Smooth muscle cell of the brain vasculature (primary cell): ENCODE measurements at regions not wholly inside any gene's neighbourhood (a gene's known extent, or its start where the extent isn't known, plus 50 kb on each side); places are given as distances from the start of the nearest gene placed in this dataset.

Experiments
- DNase-seq: peaks from one replicate; pipeline ENCODE4 v3.0.0-alpha.2; 2012; ENCODE audit warnings: low read depth, low spot score

DNA sequence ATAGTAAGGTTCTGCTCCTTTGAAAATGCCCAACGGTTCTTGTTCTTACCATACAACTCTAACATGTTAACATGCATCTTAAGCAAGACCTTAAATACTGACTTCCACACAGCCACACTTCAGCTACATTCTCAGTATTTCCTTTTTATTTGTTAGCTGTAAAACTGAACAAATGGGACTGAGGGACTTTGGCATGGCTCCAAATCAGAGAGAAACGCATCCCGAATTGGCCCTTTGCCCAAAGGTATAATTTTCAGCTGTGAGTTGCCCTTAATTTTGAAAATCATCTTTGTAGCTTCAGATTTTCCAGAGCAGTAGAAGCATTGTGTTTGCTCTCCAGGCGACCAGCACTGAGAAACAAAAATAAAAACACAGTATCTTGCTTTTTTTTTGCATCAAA, 56.4 kb downstream of the NEUROD6 start:
- DNase-seq, result no peak

DNA sequence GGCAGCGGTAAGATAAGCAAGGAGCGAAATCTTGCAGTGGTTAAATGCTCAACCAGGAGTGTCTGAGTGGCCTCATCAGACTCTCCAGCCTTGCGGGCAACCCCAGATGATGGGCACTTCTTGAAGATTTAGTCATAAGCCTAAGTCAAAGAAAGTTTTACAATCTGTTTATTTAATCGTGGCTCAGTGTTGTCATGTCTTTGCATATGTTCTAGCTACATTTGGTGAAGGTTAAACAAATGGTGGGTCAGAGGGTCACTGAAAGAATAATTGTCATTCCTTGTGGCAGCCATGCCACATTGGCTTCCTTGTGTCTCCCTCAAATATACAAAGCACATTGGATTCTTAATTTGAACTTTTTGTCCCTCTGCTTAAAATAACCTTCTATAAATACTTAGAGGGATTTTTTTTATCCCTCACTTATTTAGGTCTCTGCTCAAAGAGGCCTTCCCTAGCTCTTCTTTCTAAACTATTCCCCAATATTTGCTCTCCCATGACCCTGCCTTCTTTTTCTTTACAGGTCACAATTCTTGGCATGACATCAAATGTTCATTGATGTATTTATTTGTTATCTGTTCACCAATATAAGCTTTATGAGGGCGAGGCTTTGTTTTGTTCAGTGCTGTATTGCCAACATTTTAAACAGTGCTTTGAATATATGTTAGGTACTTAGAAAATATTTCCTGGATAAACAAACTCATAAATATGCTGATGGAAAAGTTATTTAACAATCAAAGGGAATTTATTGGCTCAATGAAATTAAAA, 68.7 kb downstream of the NEUROD6 start:
- DNase-seq, result no peak

DNA sequence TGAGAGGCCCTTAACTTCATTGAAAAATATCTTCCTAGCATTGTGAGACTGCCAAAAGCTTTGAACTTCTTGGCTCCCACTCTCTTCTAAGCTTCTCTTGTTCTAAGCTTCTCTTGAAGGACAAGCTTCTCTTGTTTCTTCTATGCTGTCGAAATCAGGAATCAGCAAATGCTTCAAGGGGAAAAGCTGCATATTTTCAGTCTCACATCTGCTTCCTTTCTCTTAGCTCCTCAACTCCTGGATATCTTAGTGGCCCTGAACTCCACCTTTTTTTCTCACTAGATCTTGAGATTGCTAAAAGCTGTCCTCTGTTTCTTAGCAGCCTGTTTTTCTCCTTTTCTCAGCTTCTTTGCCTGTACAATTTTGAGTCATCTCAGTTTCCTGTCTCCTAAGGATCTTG, 73.0 kb downstream of the NEUROD6 start:
- no peak for DNase-seq

DNA sequence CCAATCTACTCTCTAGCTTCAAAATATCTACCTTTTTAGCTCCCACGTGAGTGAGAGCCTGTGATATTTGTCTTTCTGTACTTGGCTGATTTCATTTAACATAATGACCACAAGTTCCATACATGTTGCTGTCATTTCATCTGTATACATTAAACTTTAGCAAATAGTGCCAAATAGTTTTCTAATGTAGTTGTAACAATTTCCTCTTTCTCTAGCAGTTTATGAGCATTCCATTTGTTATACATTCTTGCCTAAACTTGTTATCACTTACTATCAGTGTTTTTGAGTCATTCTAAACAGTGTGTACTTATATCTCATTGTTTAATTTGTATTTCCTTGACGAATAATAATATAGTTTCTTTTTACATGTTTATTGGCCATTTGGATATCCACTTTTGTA, 77.2 kb downstream of the NEUROD6 start:
- no peak for DNase-seq

GRCh38 chr7:31261341-31261740, 79.2 kb downstream of the NEUROD6 start:
- DNase-seq, result no peak

DNA sequence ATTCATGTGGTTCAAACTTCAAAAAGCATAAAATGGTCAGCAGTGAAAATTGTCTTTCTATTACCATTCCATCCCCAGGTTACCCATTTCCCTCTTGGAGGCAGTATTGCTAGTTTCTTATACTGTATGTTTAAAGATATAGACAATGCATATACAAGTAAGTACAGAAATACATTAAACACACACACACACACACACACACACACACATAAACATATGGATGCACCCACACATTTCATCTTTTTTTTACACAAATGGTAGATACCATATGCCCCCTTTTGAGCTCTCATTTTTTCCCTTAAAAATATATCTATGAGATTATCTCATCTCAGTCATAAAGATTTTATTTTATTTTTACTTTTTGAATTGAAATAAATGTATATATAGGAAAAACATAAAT, 79.7 kb downstream of the NEUROD6 start:
- no peak for DNase-seq

DNA sequence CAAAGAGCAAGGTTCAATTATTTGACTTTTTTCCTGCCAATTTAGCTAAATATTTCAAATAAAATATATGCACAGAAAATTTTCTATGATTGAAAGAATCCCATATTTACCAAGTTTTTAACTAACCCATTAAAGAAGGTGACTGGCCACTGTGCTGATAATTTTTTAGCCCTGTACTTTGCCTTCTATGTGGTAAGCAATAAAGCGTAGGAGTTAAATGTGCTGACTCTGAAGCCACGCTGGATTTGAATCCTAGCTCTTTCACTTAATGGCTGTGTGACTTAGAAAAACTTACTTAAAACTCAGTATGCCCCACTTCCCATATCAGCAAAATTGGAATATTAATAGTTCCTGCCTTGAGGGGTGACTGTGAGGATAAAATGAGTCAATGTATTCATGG, 82.1 kb downstream of the NEUROD6 start:
- DNase-seq, result no peak

DNA sequence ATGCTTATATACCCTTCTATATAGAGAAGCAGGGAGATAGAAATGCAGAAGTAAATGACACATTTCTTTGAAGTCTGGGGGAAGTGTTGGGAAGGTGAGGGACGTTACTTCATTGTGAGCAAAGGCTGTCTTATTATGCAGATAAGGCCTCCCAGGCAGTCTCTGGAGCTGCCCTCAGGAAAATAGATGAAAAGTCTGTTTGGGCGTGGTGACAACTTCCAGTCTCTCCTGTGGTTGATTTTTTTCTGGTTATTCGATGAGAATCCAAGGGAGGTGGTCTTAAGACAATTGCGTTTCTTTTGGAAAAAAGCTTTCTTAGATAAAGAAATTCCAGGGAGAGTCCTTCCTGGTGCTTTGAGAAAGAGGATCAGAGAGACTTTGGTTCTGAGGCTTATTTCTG, 84.0 kb downstream of the NEUROD6 start:
- DNase-seq, result no peak

GRCh38 chr7:31254926-31255325, 85.6 kb downstream of the NEUROD6 start:
- DNase-seq, result no peak

- no peak for DNase-seq
Measured at GRCh38 chr7:31253532-31253931, 87.0 kb downstream of the NEUROD6 start.

GRCh38 chr7:31251441-31251840, 89.1 kb downstream of the NEUROD6 start:
- no peak for DNase-seq

- no peak for DNase-seq
Measured at GRCh38 chr7:31249671-31250070, 90.9 kb downstream of the NEUROD6 start.

DNA sequence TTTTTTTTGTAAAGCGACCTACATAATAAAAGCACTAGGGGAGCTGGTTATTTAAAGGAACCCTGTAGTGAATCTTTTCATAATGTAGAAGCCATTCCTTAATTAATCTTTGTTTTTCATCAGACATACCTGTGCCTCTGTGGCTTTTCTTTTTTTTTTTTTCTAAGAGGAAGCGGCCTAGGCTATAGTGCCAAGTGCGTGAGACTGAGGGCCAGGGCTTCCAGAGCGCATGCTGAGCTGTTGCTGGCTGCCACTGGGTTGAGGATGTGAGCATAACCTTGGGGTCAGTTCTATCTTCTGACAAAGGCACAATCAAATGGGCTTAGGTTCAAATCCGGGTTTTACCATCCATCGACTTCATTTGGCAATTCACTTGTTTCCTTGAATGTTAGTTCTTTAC, 103.7 kb downstream of the NEUROD6 start:
- no peak for DNase-seq

DNA sequence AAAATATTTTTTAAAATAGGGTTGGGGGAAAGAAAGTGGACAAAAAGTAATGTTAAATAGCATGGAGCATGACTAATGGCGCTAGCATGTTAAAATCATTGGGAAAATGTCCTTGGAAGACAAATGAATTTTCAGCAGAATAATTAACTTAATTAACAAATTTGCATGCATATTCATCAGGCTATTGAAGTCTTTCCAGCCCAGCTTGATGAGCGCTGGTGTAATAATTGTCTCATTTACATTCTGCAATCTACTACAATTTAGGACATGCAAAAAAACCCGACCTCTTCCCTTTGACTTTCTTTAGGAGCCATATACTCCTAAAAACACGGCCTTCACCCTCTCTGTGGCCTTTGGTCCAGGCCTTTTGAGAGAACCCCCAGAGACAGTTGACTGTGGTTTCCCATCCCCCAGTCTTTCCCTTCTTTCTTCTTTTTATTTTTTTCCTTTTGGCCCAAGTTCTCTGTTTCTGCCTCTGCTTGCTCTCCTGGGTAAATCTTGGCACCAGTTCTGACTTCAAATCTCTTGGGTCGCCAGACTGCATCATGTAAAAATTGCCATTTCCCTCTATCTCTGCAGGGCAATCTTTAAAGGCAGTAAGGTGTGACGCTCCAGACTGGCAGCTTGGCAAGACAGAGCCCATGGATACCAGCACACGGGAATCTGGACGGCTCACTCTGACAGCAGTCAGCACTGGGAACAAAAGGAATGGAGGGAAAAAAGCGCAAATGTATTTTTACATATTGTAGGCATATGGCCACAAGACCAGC, 105.5 kb downstream of the NEUROD6 start:
- no peak for DNase-seq

- no peak for DNase-seq
Measured at GRCh38 chr7:31228957-31229356, 111.6 kb downstream of the NEUROD6 start.

DNA sequence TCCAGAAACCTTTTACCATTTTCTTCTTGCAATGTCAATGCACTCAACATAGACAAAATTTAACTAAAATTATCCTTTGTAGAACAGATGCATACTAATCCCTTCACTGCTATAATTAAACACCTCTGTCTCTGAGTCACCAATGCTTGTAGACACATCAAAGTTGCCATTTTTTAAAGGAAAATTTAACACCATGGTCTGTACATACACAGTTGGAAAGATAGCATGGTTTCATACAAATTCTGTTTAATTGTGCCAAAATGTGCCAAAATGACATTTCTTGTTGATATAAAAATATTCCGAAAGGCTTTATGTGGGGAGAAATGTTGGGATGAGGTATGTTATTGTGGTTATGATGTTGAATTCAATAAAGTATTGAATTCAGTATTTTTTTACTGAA, 125.8 kb downstream of the NEUROD6 start:
- no peak for DNase-seq

DNA sequence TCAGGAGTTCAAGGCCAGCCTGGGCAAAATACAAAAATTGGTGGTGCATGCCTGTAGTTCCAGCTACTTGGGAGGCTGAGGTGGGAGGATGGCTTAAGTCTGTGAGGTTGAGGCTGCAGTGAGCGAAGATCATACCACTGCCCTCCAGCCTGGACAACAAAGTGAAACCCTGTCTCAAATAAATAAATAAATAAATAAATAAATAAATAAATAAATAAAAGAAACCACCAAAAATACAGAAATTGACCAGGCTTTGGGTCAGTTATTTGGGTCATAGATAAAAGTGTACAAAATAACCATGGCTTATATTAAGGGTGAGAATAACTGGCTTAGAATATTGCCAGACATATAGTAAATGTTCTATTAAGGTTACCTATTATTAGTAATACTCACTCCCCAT, 129.2 kb downstream of the NEUROD6 start:
- no peak for DNase-seq

DNA sequence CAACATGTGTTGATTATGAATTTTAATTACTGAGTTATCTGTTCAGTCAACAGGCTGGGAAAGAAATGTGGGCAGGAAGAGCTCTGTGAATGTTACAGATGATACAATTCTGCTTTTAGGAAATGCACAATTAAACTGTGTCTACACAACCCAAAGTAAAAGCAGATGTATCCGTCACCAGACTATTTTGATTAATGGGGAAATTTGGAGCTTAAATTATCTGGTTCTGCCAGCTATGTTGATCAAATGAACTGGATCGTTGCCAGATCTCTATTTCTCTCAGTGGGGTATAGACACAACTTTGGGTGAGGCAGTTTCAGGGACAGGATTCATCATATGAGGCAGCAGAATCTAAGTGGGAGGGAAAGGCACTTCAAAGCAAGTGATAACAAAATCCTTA, 136.5 kb downstream of the NEUROD6 start:
- no peak for DNase-seq

DNA sequence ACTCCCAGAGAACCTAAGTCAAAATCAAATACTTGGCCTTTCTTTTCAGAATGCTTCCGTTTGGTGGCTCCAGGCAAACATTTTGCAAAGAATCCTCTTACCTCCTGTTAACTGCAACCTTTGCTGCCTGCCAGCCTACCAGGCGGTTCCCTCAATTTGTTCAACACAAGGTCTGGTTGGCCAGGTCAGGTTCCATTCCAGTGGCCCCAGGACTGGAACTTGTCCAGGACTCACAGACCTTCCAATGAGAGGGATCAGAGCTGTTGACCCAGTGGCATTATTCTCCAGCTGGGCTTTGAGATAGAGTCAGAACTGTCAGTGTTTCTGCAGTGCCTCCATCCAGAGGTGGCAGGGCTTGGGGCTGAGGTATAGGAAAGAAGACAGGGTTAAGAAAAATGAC, 137.0 kb downstream of the NEUROD6 start:
- DNase-seq, result no peak

GRCh38 chr7:31202801-31203200, 137.7 kb downstream of the NEUROD6 start:
- no peak for DNase-seq

- DNase-seq, result peak; percentile 2
Measured at GRCh38 chr7:31192986-31193385, 140.9 kb downstream of the ADCYAP1R1 start.

DNA sequence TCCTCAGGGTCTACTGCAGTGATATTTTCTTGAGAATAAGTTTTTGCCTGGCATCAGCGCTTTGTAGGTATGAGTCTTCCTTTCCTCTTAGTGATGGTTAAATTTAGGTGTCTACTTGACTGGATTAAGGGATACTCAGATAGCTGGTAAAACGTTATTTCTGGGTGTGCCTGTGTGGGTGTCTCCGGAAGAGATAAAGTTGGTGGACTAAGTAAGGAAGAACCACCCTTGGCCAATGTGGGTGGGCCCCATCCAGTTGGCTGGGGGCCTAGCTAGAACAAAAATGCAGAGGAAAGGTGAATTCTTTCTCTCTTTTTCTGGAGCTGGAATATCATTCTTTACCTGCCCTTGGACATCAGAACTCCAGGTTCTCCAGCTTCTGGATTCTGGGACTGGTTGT, 138.8 kb downstream of the ADCYAP1R1 start:
- no peak for DNase-seq

GRCh38 chr7:31186202-31186601, 134.1 kb downstream of the ADCYAP1R1 start:
- DNase-seq, result no peak
